ENCODE measurements at regions not wholly inside any gene's neighbourhood (a gene's known extent, or its start where the extent isn't known, plus 50 kb on each side); places are given as distances from the start of the nearest gene placed in this dataset.

DNA sequence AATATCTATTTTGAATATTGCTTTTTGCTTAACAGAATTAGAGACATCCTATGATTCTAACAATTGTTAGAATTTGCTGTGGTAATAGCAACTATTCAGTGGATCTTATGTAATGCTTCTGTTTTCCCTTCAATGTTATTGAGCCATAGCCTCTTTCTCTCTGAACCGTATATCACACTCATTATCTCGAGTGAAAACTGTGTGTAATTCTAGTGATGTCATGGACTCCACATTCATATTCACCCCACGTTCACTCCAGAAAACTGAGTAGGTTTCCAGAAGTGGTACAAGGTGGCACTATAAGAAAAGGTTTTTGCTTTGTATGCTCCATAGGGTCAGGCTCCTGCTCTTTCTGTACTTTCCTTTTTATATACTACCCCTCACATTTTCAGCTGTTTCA is 534.3 kb upstream of the PABPC4L start:
- no peak for DNase-seq
- Histone ChIP-seq H3K9me3 (no peaks in the 10 kb centered on the region), H3K4me3 (no peak overlapping the region), H3K36me3 (no peaks in the 10 kb centered on the region), H3K4me1 (no peaks in the 10 kb centered on the region), H3K27ac (no peak overlapping the region), H3K27me3 (no peaks in the 10 kb centered on the region)
- no peak for TF ChIP-seq POLR2A (IDR thresholded peaks at IDR 0.05)
- TF ChIP-seq, protein P1, sequence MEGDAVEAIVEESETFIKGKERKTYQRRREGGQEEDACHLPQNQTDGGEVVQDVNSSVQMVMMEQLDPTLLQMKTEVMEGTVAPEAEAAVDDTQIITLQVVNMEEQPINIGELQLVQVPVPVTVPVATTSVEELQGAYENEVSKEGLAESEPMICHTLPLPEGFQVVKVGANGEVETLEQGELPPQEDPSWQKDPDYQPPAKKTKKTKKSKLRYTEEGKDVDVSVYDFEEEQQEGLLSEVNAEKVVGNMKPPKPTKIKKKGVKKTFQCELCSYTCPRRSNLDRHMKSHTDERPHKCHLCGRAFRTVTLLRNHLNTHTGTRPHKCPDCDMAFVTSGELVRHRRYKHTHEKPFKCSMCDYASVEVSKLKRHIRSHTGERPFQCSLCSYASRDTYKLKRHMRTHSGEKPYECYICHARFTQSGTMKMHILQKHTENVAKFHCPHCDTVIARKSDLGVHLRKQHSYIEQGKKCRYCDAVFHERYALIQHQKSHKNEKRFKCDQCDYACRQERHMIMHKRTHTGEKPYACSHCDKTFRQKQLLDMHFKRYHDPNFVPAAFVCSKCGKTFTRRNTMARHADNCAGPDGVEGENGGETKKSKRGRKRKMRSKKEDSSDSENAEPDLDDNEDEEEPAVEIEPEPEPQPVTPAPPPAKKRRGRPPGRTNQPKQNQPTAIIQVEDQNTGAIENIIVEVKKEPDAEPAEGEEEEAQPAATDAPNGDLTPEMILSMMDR (IDR thresholded peaks at IDR 0.05) = no peak
- intact Hi-C loops (cut with DNase I; ENCODE audit: low total_unique reads) = no loop called here

DNA sequence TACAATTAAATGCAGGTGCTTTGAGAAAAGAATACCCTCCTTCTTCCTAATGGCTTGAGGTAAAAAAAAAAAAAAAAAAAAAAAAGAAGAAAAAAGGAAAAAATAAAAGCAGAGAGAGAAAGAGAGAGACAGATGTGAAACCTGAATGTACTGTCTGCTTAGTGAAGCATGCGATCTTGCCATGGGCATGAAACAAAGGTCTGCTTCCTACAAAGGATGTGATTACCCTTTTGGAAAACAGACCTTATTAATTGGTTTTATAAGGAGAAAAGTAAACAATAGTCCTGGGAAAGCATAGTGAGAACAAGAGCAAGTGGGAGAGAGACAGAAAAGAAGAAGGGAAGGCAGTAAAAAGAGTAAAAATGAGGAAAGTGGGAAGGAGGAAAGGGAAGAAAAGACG is 526.1 kb upstream of the PABPC4L start:
- Histone ChIP-seq H3K4me1 (no peaks in the 10 kb centered on the region), H3K9me3 (no peaks in the 10 kb centered on the region), H3K4me3 (no peak overlapping the region), H3K27me3 (no peaks in the 10 kb centered on the region), H3K36me3 (no peaks in the 10 kb centered on the region), H3K27ac (no peak overlapping the region)
- intact Hi-C loops (cut with DNase I; ENCODE audit: low total_unique reads) = no loop called here
- no peak for TF ChIP-seq POLR2A (IDR thresholded peaks at IDR 0.05)
- TF ChIP-seq, protein P1 (IDR thresholded peaks at IDR 0.05) = no peak
- no peak for DNase-seq

DNA sequence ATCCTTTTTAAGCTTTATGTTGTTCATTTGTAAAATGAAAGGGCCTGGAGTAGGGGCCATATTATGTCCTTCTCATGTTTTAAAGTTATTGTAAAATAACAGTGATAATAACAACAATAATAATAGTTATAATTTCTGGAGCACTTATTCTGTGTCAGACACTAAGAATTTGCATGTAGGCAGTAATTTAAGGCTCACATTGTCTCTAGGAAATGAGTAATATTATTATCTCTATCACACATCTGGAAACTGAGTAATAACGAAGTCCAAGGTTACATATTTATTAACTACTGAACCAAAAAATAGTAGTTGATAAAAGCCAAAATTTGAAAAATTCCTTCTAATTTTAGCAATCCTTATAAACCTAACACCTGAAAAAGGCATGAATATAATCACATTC is 520.7 kb upstream of the PABPC4L start:
- H3K27me3 ChIP-seq = no peaks in the 10 kb centered on the region
- no peak overlapping the region for H3K4me3 ChIP-seq
- no peaks in the 10 kb centered on the region for H3K9me3 ChIP-seq
- no peak for DNase-seq
- H3K4me1 ChIP-seq = no peaks in the 10 kb centered on the region
- no peak overlapping the region for H3K27ac ChIP-seq
- TF ChIP-seq, protein P1 (IDR thresholded peaks at IDR 0.05) = no peak
- no peak for TF ChIP-seq POLR2A (IDR thresholded peaks at IDR 0.05)
- intact Hi-C loops (cut with DNase I; ENCODE audit: low total_unique reads) = no loop called here
- H3K36me3 ChIP-seq = no peaks in the 10 kb centered on the region

DNA sequence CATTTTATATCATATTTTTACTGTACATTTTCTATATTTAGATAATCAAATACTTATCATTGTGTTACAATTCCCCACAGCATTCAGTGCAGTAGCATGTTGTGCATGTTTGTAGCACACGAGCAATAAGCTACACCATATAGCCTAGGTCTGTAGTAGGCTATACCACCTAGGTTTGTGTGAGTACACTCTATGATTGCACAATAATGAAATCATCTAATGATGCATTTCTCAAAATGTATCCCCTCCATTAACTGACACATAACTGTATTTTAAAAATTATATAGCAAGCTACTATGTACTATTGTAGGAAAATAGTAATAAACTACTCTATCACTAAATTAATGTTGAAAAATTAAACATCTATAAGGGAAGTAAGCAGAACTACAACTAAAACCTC is 518.4 kb upstream of the PABPC4L start:
- no peak overlapping the region for H3K27ac ChIP-seq
- H3K9me3 ChIP-seq = no peaks in the 10 kb centered on the region
- H3K36me3 ChIP-seq = no peaks in the 10 kb centered on the region
- intact Hi-C loops (cut with DNase I; ENCODE audit: low total_unique reads) = no loop called here
- no peak for TF ChIP-seq POLR2A (IDR thresholded peaks at IDR 0.05)
- TF ChIP-seq, protein P1 (IDR thresholded peaks at IDR 0.05) = no peak
- H3K4me1 ChIP-seq = no peaks in the 10 kb centered on the region
- no peak overlapping the region for H3K4me3 ChIP-seq
- DNase-seq = no peak
- H3K27me3 ChIP-seq = no peaks in the 10 kb centered on the region

DNA sequence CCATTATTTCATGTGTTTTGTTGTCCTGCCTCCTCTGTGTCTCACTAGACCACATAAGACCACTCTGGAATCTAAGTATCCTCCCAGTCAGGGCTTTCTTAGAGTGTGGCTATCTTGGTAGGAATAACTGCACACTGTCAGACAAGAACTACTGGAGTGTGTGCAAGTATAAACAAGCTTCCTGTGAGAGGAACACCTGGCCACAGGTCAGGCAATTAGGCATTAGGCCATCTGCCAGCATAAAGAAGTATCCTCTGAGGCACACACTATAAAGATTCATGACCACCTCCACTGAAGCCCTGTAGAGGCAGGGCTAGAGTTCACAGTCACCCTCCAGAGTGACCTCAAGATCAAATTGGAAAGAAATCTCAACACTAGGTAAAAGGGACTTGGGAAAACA is 507.0 kb upstream of the PABPC4L start:
- Histone ChIP-seq H3K36me3 (no peaks in the 10 kb centered on the region), H3K27me3 (no peaks in the 10 kb centered on the region), H3K4me1 (no peaks in the 10 kb centered on the region), H3K9me3 (no peaks in the 10 kb centered on the region), H3K4me3 (no peak overlapping the region), H3K27ac (no peak overlapping the region)
- DNase-seq = no peak
- intact Hi-C loops (cut with DNase I; ENCODE audit: low total_unique reads) = no loop called here
- TF ChIP-seq, protein P1 (IDR thresholded peaks at IDR 0.05) = no peak
- TF ChIP-seq POLR2A (IDR thresholded peaks at IDR 0.05) = no peak
